ENCODE measurements at regions not wholly inside any gene's neighbourhood (a gene's known extent, or its start where the extent isn't known, plus 50 kb on each side); places are given as distances from the start of the nearest gene placed in this dataset.

DNA sequence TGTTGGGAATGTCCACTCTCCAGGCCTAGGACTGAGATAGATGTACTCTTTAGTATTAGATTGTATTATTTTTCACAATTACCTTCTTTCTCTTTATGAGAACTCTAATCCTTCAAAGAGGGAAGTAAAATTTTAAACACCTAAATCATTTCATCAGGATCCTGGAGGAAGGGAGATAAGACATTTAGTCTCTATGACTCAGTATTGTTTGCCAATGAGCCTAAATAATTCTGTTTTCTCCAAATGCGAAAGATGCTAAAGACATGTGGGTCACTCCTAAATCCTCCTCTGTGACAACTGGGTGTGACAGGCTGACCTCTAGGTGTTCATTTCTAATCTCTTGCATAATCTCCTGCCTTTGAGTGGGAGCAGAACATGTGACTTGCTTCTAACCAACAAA is 1736.6 kb upstream of the MIR17HG start:
- FAIRE-seq (no peak), DNase-seq (ENCODE audit: insufficient read length) (no peak)
- TF ChIP-seq POLR2A (IDR thresholded peaks at IDR 0.05; ENCODE audit: low read depth, low read length), result no peak

DNA sequence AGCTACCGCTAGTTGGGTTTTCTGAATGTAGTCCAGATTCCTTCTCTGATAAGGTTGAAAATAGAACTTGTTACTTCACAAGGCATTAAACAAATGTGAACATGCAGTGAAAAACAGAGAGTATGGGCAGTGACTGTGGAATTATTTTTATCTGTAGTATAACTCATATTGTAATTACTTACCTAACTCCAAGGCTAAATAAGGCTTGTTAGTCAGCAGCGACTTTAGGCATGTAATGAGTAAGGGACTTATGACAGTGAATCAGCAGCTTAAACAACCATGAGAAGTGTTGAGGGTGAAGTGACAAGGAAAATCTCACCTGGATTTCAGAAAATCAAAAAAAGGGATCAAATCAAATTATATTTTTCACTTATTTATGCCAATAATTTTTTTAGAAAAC is 1719.5 kb upstream of the MIR17HG start:
- DNase-seq (ENCODE audit: insufficient read length), result no peak
- FAIRE-seq, result no peak
- no peak for TF ChIP-seq TAF1 (IDR thresholded peaks at IDR 0.05; ENCODE audit: borderline replicate concordance, low read depth, low read length)
- no peak for TF ChIP-seq POLR2AphosphoS5 (IDR thresholded peaks at IDR 0.05; ENCODE audit: low read depth, low read length)
- TF ChIP-seq POLR2A (IDR thresholded peaks at IDR 0.05; ENCODE audit: low read depth, low read length), result no peak

DNA sequence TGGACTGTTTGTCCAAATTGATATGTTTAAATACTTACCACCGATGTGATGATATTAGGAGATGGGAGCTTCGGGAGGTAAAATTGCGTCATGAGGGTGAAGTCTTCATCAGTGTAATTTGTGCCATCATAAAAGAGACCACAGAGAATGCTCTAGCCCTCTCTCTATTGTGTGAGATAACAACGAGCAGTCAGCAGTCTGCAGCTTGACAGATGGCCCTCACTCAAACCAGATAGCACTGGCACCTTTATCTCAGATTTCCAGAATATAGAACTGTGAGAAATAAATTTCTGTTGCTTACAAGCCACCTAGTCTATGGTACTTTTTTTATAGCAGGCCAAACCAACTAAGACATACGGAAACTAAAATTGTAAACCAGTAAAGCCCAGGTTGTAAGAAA is 1718.9 kb upstream of the MIR17HG start:
- no peak for TF ChIP-seq POLR2AphosphoS5 (IDR thresholded peaks at IDR 0.05; ENCODE audit: low read depth, low read length)
- no peak for TF ChIP-seq TAF1 (IDR thresholded peaks at IDR 0.05; ENCODE audit: borderline replicate concordance, low read depth, low read length)
- TF ChIP-seq POLR2A (IDR thresholded peaks at IDR 0.05; ENCODE audit: low read depth, low read length), result no peak
- FAIRE-seq (no peak), DNase-seq (ENCODE audit: insufficient read length) (no peak)

DNA sequence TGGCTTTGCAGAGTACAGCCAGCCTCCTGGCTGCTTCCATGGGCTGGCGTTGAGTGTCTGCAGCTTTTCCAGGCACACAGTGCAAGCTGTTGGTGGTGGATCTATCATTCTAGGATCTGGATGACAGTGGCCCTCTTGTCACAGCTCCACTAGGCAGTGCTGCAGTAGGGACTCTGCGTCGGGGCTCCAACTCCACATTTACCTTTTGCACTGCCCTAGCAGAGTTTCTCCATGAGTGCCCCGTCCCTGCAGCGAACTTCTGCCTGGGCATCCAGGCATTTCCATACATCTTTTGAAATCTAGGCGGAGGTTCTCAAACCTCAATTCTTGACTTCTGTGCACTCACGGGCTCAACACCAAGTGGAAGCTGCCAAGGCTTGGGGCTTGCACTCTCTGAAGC is 1697.3 kb upstream of the MIR17HG start:
- DNase-seq (ENCODE audit: insufficient read length), result no peak
- TF ChIP-seq TAF1 (IDR thresholded peaks at IDR 0.05; ENCODE audit: borderline replicate concordance, low read depth, low read length) (no peak), POLR2AphosphoS5 (IDR thresholded peaks at IDR 0.05; ENCODE audit: low read depth, low read length) (no peak)
- no peak for FAIRE-seq

DNA sequence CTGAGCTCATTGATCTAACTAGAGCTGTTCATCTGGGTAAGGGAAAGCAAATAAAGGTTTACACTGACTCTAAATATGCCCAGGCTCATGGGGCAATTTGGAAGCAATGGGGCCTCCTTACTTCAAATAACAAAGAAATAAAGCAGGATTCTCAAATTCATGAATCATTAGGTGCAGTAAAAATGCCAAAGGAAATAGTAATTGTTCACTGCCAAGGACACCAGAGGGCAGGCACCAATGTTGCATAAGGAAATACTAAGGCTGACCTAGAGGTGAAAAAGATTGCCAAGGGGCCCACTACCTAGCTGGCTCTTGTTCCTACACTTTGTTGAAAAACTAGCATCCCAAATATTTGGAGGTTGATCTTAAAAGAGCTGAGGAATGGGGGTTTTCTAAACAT is 1686.7 kb upstream of the MIR17HG start:
- no peak for TF ChIP-seq POLR2A (IDR thresholded peaks at IDR 0.05; ENCODE audit: low read depth, low read length)
- TF ChIP-seq POLR2AphosphoS5 (IDR thresholded peaks at IDR 0.05; ENCODE audit: low read depth, low read length), result no peak
- no peak for TF ChIP-seq TAF1 (IDR thresholded peaks at IDR 0.05; ENCODE audit: borderline replicate concordance, low read depth, low read length)
- FAIRE-seq (no peak), DNase-seq (ENCODE audit: insufficient read length) (no peak)

DNA sequence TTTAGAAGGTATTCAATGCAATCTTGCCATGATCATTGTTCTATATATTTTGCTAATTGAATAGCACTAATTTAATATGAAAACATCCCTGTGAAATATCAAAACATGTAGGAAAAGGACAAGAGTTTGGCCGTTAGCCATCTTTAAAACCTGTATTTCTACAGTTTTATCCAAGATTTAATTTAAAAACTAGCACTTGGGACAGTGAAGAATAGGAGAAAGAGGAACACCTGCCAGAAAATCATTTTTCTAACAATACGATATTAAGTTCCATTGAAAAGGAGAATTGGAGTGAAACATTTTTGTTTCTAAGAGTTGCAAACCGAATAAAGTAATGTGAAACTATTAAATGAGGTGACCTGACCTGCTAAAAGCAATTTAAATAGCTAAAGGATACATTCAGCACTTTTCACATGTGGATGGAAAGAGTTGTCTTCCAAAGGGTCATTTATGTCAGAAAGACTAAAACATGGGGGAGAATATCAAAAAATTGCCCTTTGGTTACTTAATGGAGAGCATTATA is 1673.6 kb upstream of the MIR17HG start:
- DNase-seq (ENCODE audit: insufficient read length), result no peak
- TF ChIP-seq TAF1 (IDR thresholded peaks at IDR 0.05; ENCODE audit: borderline replicate concordance, low read depth, low read length) (no peak), POLR2A (IDR thresholded peaks at IDR 0.05; ENCODE audit: low read depth, low read length) (no peak), POLR2AphosphoS5 (IDR thresholded peaks at IDR 0.05; ENCODE audit: low read depth, low read length) (no peak)
- no peak for FAIRE-seq

DNA sequence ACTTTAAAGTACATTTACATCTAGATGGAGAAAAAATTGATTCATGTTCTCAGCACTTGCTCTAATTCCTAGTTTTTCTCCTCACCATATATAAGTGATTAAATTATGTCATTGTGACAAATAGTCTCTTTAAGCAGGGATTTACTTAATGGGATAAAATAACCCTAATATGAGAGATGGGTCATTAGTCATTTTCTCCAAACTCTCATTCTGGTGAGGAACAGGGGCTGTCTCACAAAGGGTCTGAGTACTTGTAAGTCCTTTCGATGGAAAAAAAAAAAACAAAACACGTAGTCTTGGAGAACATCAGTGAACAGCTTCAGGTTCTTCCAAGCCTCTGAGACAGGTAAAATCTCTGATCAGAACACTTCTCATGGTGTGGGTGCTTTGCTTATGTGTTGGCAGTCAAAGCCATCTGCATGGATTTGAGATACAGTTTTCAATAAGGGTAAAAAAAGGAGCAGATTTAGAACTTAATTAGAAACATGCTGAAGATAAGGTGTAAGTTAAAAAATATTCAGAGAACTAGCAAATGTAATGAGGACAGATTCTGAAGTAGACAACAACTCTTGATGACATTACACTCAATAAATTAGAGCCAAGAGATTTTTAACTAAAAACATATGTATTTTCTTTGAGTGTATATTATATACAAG is 1668.9 kb upstream of the MIR17HG start:
- DNase-seq (ENCODE audit: insufficient read length) (no peak), FAIRE-seq (no peak)
- TF ChIP-seq POLR2A (IDR thresholded peaks at IDR 0.05; ENCODE audit: low read depth, low read length) (no peak), POLR2AphosphoS5 (IDR thresholded peaks at IDR 0.05; ENCODE audit: low read depth, low read length) (no peak), TAF1 (IDR thresholded peaks at IDR 0.05; ENCODE audit: borderline replicate concordance, low read depth, low read length) (no peak)

DNA sequence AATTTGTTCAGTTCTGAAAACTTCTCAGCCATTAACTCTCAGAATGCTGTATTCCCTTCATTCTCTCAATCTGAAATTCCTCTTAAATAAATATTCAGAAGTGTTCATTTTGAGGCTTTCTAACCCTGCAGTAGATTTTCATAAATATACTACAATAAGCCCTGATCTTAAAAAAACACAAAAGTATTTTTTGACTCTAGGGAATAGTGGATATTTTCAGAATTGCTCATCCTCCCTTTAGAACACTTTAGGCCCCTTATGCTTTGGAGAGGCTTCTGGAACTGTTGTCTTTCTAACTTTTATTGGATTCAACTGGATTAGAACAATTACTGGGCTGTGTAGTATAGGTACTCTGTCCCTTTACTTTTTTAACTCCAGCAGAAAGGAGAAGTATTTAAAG is 1662.6 kb upstream of the MIR17HG start:
- FAIRE-seq, result no peak
- DNase-seq (ENCODE audit: insufficient read length), result no peak
- no peak for TF ChIP-seq POLR2AphosphoS5 (IDR thresholded peaks at IDR 0.05; ENCODE audit: low read depth, low read length)
- no peak for TF ChIP-seq POLR2A (IDR thresholded peaks at IDR 0.05; ENCODE audit: low read depth, low read length)
- no peak for TF ChIP-seq TAF1 (IDR thresholded peaks at IDR 0.05; ENCODE audit: borderline replicate concordance, low read depth, low read length)

DNA sequence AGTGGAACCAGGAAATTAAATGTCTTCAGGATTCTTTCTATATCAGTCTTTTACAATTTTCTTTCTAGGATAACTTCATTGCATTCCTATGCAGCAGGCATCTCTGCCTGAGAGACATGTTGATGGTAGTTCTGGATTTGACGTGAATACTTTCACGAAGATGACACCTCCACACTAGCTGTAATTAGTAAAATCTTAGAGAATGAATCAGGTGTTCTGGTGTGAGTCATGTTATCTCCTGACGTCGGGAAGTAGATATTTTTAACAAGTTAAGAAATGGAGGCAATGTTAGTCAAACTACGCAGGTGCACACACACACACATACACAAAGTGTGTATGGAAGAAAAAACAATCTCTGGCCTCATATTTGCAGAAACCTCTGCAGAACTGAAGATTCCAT is 1661.3 kb upstream of the MIR17HG start:
- no peak for TF ChIP-seq POLR2AphosphoS5 (IDR thresholded peaks at IDR 0.05; ENCODE audit: low read depth, low read length)
- no peak for TF ChIP-seq TAF1 (IDR thresholded peaks at IDR 0.05; ENCODE audit: borderline replicate concordance, low read depth, low read length)
- TF ChIP-seq POLR2A (IDR thresholded peaks at IDR 0.05; ENCODE audit: low read depth, low read length), result no peak
- FAIRE-seq, result no peak
- DNase-seq (ENCODE audit: insufficient read length), result no peak

DNA sequence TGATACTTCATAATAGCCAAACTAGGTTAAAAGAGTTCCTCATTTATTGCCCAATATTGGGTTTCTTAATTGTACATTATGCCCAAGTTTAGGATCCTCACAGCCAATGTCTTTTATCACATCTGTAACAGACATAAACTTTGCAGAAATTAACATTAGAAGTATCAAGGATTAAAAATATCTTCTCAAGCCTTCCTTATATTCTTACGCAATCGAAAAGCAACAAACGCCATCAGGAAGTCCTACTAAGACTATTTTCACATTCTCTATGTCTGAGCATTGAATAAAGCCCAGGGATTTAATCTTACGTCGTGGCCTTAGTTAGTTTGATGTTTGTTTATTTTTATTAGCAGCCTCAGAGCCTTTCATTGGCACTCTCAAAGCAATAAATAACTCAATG is 1660.4 kb upstream of the MIR17HG start:
- FAIRE-seq, result no peak
- no peak for DNase-seq (ENCODE audit: insufficient read length)

DNA sequence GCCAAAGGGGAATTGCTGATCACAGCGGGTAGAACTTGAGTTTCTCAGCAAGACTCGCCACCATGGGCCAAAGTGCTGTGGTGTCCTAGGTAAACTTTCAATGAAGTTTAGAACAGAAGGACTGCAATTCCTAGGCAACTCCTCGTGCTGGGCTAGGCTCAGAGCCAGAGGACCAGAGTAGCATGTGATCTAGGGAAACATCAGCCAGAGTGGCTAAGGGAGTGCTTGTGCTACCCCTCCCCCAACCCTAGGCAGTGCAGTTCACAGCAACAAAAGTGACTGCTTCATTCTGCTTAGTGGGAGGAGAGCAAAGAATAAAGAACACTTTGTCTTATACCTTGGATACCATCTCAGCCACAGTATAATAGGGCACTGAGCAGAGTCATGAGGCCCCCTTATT is 1658.6 kb upstream of the MIR17HG start:
- no peak for DNase-seq (ENCODE audit: insufficient read length)
- no peak for TF ChIP-seq TAF1 (IDR thresholded peaks at IDR 0.05; ENCODE audit: borderline replicate concordance, low read depth, low read length)
- no peak for TF ChIP-seq POLR2AphosphoS5 (IDR thresholded peaks at IDR 0.05; ENCODE audit: low read depth, low read length)
- TF ChIP-seq POLR2A (IDR thresholded peaks at IDR 0.05; ENCODE audit: low read depth, low read length), result no peak
- FAIRE-seq, result no peak

More for the DNA sequence above, 1660.4 kb upstream of the MIR17HG start:
- no peak for TF ChIP-seq POLR2AphosphoS5 (IDR thresholded peaks at IDR 0.05; ENCODE audit: low read depth, low read length)
- no peak for TF ChIP-seq TAF1 (IDR thresholded peaks at IDR 0.05; ENCODE audit: borderline replicate concordance, low read depth, low read length)
- TF ChIP-seq POLR2A (IDR thresholded peaks at IDR 0.05; ENCODE audit: low read depth, low read length), result no peak

DNA sequence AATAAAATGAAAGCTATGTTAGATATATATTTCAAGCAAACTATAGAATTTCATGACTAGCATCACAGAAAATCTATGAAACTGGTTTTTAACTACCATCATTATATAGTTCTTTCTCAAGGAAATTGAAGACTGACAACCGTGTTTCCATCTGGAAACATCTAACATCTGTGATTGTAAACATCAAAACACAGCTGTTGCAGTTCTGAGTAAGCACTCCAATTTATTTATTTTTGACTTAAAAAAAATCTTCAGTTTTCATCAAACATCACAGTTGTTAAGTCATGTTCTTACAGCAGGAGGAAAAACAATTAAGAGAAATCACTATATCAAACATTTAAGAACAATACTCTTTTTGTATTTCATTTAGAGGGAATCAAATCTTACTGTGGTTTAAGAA is 1653.0 kb upstream of the MIR17HG start:
- no peak for FAIRE-seq
- TF ChIP-seq TAF1 (IDR thresholded peaks at IDR 0.05; ENCODE audit: borderline replicate concordance, low read depth, low read length) (no peak), POLR2A (IDR thresholded peaks at IDR 0.05; ENCODE audit: low read depth, low read length) (no peak), POLR2AphosphoS5 (IDR thresholded peaks at IDR 0.05; ENCODE audit: low read depth, low read length) (no peak)
- DNase-seq (ENCODE audit: insufficient read length), result no peak

All from GM12892 (cell line).